ENCODE measurements at regions not wholly inside any gene's neighbourhood (a gene's known extent, or its start where the extent isn't known, plus 50 kb on each side); places are given as distances from the start of the nearest gene placed in this dataset.
"Not testable (repeated sequence)": the region's sequence is repeated elsewhere in the genome, so short reads cannot be mapped to it uniquely, and the experiment has no call there.

DNA sequence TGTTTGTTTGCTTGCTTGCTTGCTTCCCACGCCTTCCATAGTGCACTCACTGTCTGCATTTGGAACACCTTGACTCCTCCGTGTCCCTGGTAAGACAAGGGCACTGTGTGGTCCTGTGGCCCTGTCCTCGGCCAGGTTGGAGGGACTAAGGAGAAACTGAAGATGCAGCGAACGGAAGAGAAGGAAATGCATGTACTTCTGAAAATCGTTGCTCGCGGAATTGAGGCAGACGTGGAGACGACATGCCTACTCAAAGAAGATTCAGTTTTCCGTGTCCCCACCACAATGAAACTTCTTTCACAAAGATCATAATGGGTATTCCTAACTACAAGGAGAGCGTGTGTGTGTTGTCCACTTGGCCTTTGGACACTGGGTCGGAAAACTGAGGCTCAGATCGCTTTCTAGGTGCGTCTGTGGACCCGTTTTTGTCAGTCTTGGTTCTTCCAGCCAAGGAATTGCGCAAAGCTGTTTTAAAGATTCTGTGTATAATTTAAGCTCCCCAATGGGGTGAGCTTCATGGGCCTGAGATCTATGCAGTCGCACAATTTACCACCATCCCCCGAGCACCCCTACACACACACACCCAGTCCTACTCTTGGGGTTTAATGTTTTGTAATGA lies 120.4 kb upstream of the ZNF184 start:
- DNase-seq (ENCODE audit: low read depth in 1 of 2, low spot score in 1 of 2), result no peak

DNA sequence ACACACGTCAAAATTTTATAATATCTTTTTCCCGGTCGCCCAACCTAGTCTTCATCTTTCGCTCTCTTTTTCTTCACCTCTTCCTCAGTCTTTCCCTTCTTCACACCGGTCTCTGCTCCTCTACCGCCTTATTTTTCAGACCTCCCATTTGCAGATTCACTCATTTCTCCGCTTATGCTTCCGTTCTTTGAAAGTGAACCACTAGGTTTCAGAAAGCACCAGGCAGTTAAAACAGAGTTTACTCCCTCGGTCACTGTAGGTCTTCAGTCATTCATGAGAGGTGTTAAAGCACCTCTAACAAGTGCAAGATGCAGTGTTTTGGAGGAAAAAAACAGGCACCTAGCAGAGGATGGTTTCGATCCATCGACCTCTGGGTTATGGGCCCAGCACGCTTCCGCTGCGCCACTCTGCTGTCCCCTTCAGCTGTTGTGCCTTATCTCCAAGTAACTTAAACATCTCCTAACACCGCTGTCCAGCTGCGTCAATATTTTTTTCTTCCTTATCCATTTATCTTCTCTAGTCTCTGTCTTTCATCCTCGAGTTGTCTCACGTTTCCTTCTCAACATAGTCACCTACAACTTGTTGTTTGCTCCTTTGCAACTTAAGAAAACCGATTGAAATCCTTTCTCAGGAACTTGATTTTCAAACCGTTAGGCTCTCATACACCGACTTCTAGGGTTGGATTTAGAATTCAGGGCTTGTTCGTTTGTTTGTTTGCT lies 119.7 kb upstream of the ZNF184 start:
- peak in 1 of 2 donors; percentile 47 for DNase-seq (ENCODE audit: low read depth in 1 of 2, low spot score in 1 of 2)

DNA sequence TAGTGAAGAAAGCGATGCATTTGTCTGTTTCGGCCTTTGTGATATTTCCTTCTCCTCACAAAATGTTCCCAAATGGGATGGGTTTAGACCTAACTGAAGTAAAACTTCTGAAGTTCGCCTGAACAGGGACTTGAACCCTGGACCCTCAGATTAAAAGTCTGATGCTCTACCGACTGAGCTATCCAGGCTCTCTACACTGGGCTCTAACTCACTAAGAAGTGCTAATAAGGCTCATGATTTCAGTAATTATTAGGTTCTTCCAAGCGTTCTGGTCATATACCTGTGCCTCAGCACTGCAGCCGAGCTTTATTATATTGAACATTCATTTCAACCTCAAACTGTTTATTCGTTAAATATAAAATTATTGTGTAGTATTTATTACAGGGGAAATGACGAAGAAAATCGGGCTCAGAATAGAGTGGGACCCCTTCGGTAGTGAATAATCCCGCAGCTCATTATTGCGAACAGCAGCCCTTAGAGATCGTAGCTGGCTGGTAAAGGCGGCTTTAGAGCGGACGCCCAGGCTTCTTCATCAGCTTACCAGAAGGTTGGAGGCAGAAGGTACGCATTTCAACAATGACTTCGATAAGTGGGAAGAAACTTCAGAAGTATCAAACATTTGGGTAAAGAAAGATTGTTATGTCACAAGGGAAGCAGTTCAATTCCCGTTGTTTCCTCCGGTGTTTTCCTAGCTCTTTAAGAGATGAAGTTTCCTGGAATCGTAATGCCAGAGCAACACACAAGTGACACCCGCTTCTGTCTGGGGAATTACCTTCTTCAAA lies 119.0 kb upstream of the ZNF184 start:
- no peak for DNase-seq (ENCODE audit: low read depth in 1 of 2, low spot score in 1 of 2)

DNA sequence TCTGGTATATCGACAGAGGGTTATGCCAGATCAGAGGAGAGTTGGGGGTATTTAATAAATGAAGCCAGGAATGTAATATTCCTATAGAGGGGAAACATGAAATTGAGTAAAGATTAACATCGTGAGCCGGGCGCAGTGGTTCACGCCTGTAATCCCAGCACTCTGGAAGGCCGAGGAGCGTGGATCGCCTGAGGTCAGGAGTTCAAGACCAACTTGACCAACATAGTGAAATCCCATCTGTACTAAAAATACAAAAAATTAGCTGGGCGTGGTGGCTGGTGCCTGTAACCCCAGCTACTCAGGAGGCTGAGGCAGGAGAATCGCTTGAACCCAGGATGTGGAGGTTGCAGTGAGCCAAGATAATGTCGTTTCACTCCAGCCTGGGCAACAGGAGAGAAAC lies 112.4 kb upstream of the ZNF184 start:
- not testable (repeated sequence) for DNase-seq (ENCODE audit: low read depth in 1 of 2, low spot score in 1 of 2)

DNA sequence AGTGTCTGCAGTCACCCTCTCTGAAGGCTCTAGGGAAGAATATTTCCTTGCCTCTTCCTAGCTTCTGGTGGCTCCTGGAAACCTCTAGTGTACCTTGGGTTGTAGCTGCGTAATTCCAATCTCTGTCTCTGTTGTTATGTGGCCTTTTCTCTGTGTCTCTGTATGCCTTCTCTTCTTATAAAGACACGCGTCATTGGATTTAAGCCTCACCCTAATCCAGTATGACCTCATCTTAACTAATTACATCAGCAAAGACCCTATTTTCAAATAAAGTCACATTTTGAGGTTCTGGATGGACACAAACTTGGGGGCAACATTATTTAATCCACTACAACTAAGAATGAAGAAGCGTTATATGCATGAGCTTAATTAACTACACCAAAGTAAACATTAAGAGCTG lies 111.4 kb upstream of the ZNF184 start:
- no peak for DNase-seq (ENCODE audit: low read depth in 1 of 2, low spot score in 1 of 2)

DNA sequence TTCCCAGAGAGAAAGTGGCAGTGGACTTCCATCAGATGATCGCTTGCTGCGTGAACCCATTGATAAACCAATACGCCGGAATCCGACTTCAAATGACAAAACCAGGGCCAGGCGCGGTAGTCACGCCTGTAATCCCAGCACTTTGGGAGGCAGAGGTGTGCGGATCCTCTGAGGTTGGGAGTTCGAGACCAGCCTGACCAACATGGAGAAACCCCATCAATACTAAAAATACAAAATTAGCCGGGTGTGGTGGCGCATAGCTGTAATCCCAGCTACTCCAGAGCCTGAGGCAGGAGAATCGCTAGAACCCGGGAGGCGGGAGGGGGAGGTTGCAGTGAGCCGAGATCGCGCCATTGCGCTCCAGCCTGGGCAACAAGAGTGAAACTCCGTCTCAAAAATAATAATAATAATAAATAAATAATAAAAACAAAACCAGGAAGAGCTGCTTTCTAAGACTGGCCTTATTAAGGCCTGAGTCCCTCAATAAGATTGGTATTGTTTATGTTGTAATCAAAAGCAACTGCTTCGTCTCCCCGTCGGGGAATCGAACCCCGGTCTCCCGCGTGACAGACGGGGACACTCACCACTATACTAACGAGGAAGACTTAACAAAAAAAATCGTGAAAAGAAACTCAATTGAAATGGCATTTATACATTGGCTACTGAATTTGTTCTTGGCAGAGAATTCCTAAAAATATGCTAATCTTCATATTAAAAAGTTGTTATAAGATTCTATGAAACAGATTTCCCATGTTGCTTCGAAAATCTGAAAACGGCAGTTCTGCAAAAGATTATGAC lies 110.2 kb upstream of the ZNF184 start:
- peak in 1 of 2 donors; percentile 44 for DNase-seq (ENCODE audit: low read depth in 1 of 2, low spot score in 1 of 2)

DNA sequence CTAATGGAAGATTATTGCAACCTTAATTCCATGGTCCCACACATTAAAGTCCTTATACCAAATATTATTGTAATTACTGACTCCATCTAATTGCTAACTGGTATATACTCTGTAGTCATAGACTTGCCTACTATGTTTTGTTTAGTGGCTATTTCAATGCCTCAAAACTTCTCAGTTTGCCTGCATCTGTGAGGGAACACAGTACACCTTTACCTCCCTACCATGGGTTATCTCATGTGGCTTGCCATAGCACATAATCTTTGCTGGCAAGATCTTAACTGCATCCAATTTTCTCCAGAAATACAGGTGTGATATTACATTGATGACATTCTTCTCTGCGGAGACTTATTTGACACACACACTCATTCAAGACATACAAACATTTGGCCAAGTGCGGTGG lies 107.1 kb upstream of the ZNF184 start:
- no peak for DNase-seq (ENCODE audit: low read depth in 1 of 2, low spot score in 1 of 2)

DNA sequence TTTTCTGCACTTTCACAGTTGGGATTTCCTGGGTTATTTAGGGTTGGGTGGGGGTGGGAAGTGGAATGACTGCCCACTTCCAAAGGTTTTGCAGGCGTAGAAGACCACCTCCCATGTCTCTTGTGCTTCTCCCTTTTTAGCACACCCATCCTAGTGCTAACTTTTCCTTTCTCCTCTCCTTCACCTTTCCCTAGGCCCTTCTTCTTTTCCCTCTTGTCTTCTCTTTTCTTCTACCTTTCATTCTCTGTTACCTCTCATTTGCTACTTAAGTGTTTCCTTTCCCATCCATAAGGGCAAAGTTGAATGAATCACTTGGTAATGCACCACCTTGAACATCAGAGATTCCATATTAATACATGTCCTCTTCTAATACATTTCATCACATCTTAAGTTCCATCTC lies 105.0 kb upstream of the ZNF184 start:
- no peak for DNase-seq (ENCODE audit: low read depth in 1 of 2, low spot score in 1 of 2)

DNA sequence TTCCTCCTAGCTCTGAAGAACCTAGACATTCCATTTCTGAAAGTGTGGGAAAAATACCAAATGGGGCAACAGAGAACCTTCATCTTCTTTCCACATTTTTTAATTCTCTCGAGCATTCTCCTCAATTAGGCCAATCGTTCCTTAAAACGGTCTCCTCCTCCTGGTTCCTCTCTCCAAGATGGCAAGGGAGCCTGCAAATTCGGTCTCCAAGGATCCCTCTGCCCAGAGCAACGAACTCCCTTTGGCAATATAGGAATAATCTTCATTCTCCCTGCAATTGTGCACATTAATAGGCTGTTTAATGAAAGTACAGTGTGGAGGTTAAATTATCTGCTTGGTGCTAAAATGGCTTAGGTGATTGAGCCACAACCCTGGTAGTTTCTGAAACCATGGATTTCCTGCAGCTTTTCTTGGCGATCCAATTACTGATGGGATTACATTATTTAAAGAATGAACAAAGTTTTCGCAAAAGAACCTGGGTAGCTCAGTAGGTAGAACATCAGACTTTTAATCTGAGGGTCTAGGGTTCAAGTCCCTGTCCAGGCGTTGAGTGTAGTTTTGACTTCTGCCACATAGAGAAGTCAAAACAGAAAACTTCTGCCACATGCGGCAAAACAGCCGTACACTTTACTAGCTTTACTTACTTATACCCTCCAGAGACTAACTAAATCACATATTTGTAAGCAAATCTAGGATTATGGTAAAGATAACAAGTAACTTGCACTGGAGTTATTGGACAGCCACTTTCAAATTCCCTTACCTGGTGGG lies 102.9 kb upstream of the ZNF184 start:
- DNase-seq (ENCODE audit: low read depth in 1 of 2, low spot score in 1 of 2), result no peak

DNA sequence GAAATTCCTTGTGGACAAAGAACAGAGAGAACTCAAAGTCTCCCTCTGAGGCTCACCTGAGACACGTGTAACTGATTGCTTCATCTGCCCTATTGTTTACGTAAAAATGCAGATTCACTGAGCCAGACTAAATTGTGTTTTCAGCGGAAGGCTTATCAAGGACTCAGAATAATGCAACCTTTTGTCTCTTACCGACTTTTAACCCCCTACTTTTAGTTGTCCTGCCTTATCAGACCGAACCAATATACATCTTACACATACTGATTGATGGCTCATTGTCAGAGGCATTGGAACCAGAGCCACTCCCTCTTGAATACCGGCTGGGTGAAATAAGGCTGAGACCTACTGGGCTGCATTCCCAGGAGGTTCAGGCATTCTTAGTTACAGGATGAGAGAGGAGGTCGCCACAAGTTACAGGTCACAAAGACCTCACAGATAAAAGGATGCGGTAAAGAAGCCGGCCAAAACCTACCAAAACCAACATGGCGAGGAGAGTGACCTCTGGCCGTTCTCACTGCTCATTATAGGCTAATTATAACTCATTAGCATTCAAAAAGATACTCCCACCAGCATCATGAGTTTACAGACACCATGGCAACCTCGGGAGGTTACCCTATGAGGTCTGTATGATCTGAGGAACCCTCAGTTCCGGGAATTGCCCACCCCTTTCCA lies 95.5 kb upstream of the ZNF184 start:
- DNase-seq (ENCODE audit: low read depth in 1 of 2, low spot score in 1 of 2), result no peak

DNA sequence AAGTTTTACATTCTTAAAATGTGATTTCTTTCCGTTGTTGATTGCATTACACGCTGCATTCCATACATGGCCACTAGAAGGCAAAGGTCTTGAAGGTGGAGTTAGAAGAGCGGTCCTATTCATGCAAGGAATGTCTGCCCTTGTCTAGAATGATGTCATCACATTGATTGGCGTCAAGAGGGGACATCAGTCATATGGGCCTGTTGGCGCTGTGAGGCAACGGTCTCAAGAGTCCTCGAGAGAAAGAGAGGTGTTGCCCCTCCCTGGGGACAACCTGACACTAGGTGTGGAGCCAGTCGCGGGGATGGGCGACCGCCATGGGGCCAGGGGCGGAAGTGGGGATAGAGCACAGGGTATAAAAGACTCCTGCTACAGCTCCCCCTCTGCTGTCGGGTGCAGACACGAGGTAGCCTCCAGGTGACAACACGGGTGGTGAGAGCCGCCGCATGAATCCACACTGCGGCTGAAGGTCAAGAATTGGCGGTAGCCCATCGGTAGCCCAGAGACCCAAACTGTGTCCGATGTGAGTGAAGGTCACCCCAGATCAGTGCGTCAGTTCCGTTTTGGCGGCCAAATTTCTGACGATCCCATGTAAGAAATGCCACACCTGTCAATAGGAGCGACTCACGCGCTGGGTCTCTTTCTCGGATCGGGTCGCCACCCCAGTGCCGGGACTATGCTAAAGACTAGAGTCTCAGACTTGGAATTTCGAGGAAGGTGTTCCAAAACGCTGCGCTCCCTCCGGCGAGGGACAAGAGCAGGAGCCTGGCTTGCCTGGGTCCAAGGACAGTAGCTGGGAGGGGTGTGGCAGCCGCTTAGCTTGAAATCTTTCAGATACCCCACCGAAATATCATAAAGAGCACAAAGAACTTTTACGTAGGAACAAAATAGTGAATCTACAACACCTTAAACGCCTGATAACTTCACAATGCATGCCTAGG lies 93.2 kb upstream of the ZNF184 start:
- DNase-seq (ENCODE audit: low read depth in 1 of 2, low spot score in 1 of 2), result no peak

DNA sequence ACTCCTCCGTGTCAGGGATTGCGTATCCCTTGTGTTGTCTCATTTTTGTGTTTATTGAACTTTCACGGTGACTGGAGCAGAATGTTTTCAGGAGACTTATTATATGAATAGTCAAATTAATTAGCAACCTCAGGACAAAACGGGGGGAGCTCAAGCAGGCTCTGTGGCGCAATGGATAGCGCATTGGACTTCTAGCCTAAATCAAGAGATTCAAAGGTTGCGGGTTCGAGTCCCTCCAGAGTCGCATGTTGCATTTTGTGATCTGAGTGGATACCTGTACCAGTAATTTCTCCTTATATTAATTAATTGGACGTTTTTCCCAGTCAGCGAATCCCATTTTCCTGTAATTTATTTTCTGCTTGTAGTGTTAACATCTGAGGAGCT lies 89.1 kb upstream of the ZNF184 start:
- no peak for DNase-seq (ENCODE audit: low read depth in 1 of 2, low spot score in 1 of 2)

DNA sequence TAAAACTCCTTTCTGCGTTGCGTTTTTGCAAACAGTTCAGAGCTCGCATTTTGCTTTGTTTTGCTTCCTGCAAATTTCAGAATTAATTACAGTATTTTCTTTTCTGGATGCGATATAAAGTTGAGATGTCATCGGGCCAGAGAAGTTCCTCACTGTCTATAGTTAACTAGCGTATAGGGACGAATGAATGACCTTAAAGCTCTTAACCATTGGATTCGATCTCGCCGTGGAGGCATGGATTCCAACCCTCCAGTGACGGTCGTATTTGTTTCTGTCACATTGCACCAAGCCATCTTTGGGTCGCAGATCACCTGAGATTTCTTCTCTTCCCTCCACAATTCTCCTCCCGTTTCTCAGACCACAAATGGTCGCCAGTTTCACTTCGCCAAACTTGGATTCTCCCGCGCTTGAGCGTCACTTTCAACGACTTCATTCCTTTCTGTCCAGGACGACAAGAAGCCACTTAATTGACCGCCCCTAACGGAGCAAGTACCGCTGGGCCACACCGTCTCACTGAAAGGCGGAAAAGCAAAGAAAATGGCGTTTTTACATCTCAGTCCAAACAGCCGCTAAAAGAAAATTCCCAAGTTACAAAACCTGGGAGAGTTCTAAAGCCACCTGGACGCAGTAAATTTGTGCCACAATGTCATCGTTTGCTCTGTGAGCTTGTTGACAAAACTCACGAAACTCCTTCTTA lies 85.3 kb upstream of the ZNF184 start:
- DNase-seq (ENCODE audit: low read depth in 1 of 2, low spot score in 1 of 2), result no peak

DNA sequence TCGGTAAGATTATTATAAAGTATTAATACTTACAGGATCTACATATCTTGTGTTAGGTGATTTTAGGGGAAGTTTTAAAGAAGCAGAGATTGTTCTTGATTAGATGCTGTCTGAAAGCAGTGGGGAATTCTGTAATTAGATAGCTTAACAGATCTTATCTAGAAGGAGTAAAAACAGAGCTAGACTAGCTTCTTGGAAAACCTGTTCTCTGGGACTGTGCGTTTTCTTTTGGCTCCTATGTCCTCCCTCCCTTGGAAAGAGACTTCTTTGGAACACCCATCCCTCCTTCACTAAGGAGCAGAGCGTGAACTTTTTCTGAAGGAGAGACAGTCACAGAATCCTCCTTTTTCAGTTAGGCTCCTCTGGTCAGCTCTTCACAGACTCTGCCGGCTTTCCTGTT lies 83.5 kb upstream of the ZNF184 start:
- DNase-seq (ENCODE audit: low read depth in 1 of 2, low spot score in 1 of 2), result no peak

DNA sequence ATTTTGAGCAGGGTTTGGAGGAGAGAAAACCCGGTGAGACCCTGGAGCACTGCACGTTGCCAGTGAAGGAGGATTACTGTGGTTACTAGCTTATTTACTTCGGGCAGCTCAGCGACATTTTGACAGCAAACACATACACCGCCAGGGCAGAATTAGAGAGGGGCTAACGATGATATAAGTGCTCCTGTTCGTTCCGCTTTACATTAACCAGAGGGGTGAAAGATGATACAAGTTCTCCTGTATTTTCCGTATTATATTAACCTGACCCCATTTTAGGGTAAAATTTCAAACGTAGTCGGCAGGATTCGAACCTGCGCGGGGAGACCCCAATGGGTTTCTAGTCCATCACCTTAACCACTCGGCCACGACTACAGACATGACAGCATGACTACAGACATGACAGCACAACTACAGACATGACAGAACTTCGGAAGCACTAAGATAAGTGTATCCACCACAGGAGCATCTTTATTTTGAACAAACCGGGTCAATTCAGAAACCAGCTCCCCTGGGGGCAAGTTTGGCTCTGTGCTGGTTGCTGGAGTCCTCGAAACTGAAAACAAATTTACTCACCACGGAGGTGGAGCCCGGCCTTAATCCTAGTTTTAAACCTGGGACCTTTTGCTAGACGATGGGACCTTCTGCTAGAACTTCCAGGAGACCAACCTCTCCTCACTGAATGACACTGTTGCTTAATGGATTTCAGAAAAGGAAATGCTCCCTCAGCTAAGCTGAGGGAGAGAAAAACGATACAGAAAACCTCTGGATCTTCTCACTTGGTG lies 80.4 kb upstream of the ZNF184 start:
- peak in 1 of 2 donors; percentile 16 for DNase-seq (ENCODE audit: low read depth in 1 of 2, low spot score in 1 of 2)

DNA sequence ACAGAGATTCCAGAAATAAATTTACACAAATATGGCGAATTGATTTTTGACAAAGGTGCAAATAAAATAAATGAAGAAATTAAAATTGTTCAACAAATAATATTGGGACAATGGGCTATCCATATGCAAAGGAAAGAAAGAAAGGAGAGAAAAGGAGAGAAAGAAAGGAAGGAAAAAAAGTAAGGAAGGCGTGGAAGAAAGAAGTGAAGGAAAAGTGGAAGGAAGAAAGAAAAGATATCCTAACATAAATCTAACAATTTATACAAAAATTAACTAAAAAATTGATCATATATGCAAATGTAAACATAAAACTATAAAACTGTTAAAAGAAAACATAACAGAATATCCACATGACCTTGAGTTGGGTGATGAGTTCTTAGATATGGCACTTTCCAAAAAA lies 78.7 kb upstream of the ZNF184 start:
- no peak for DNase-seq (ENCODE audit: low read depth in 1 of 2, low spot score in 1 of 2)

DNA sequence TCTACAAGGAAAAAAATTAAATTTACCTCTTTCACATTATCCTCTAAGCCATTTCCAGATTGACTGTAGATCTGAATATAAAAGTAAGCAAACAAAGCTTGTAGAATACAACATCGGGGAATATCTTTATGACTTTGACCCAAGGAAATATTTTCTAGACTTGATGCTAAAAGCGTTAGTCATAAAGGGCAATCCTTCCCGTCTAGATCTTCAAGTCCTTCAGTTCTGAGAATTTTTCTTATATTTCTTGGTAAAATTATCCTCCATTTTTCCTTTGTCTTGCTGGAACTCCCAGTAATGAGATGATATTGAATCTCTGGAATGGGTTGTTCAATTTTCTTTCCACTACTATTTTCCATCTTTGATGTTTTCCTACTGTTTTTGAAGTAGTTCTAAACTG lies 77.8 kb upstream of the ZNF184 start:
- no peak for DNase-seq (ENCODE audit: low read depth in 1 of 2, low spot score in 1 of 2)

DNA sequence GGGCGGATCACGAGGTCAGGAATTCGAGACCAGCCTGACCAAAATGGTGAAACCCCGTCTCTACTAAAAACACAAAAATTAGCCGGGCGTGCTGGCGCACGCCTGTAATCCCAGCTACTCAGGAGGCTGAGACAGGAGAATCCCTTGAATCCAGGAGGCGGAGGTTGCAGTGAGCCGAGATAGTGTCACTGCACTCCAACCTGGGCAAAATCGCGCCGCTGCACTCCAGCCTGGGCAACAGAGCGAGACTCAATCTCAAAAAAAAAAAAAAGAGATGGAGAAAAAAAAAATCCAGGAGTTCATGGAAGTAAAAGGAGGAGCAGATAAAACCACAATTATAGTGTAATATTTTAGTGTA lies 76.3 kb upstream of the ZNF184 start:
- DNase-seq (ENCODE audit: low read depth in 1 of 2, low spot score in 1 of 2), result not testable (repeated sequence)
